ENCODE measurements at regions not wholly inside any gene's neighbourhood (a gene's known extent, or its start where the extent isn't known, plus 50 kb on each side); places are given as distances from the start of the nearest gene placed in this dataset.

GRCh38 chr12:46535907-46536306 is 163.3 kb upstream of the SLC38A2 start:
- TF ChIP-seq CTCF (conservative IDR thresholded peaks at IDR 0.05 in 1 of 2, IDR thresholded peaks at IDR 0.05 in 1 of 2; ENCODE audit: low read depth in 1 of 2, low read length in 2 of 2), result no peak
- TF ChIP-seq EZH2 (IDR thresholded peaks at IDR 0.05; ENCODE audit: low read length, missing control alignments), result no peak
